ENCODE measurements at regions not wholly inside any gene's neighbourhood (a gene's known extent, or its start where the extent isn't known, plus 50 kb on each side); places are given as distances from the start of the nearest gene placed in this dataset.

- POLR2A ChIA-PET = interaction anchor here (1.2 kb wide), 1 partner anchor 84 kb away, joined by 4 read pairs; no protein-coding TSS in a partner anchor
- ATAC-seq = peak; percentile 93
- TF ChIP-seq MAX (IDR thresholded peaks at IDR 0.05) (no peak), CEBPB (IDR thresholded peaks at IDR 0.05; ENCODE audit: borderline replicate concordance, low read depth, low read length) (peak; percentile 85), SOX5 (CRISPR knock-in tag; IDR thresholded peaks at IDR 0.05; ENCODE audit: borderline replicate concordance) (peak; percentile 66; the same call in 1 of the 2 replicates), ADNP (CRISPR knock-in tag; IDR thresholded peaks at IDR 0.05) (no peak), ZNF816 (CRISPR knock-in tag; IDR thresholded peaks at IDR 0.05; ENCODE audit: borderline replicate concordance) (no peak), ATF5 (CRISPR knock-in tag; IDR thresholded peaks at IDR 0.05; ENCODE audit: low read depth) (no peak), TEF (CRISPR knock-in tag; IDR thresholded peaks at IDR 0.05) (no peak), ZMYM4 (CRISPR knock-in tag; IDR thresholded peaks at IDR 0.05) (peak; percentile 48; the same call in 1 of the 2 replicates), EP300 (IDR thresholded peaks at IDR 0.05; ENCODE audit: low read depth in 2 of 2, low read length in 2 of 2) (0 out of 4 replicates have a peak, but pooled peaks of 1 of the 2 experiments have one; percentile 14), EP300 (CRISPR knock-in tag; IDR thresholded peaks at IDR 0.05; ENCODE audit: borderline replicate concordance) (no peak), FOXP1 (IDR thresholded peaks at IDR 0.05) (no peak), FOXP1 (CRISPR knock-in tag; IDR thresholded peaks at IDR 0.05) (peak; percentile 49; the same call in 1 of the 2 replicates), ZNF75D (CRISPR knock-in tag; IDR thresholded peaks at IDR 0.05; ENCODE audit: borderline replicate concordance) (no peak), ZNF17 (CRISPR knock-in tag; IDR thresholded peaks at IDR 0.05) (no peak), ATF4 (CRISPR knock-in tag; IDR thresholded peaks at IDR 0.05) (peak in 1 of 2 experiments; percentile 70; a peak in 2 of 4 replicates), CREB1 (IDR thresholded peaks at IDR 0.05) (no peak), CREB1 (CRISPR knock-in tag; IDR thresholded peaks at IDR 0.05) (peak; percentile 57; the same call in 1 of the 2 replicates), HMG20A (CRISPR knock-in tag; IDR thresholded peaks at IDR 0.05; ENCODE audit: borderline replicate concordance) (peak; percentile 20; the same call in 1 of the 2 replicates), MNT (IDR thresholded peaks at IDR 0.05) (no peak), CEBPG (CRISPR knock-in tag; IDR thresholded peaks at IDR 0.05) (peak; percentile 83), HOMEZ (CRISPR knock-in tag; IDR thresholded peaks at IDR 0.05; ENCODE audit: low read depth) (peak; percentile 88)
These were observed 94.3 kb downstream of the AREG start for GRCh38 chr4:74539044-74539790.

More at GRCh38 chr4:74539044-74539790, 94.3 kb downstream of the AREG start:
- H3K27me3 ChIP-seq (ENCODE audit: control insufficient read depth in 1 of 2, insufficient read depth in 2 of 2, low read length in 2 of 2) = no peaks in the 10 kb centered on the region
- no peak overlapping the region for H2AFZ ChIP-seq (ENCODE audit: low read length)
- H3K4me3 ChIP-seq (replicated peaks in 1 of 3; ENCODE audit: insufficient read depth in 1 of 3, low read depth in 2 of 3, low read length in 3 of 3) = no peak overlapping the region
- H3K27ac ChIP-seq (ENCODE audit: extremely low read length, insufficient read depth, low read length) = no peak overlapping the region
- FAIRE-seq (peak; percentile 4), DNase-seq (ENCODE audit: low spot score) (peak; percentile 39)
- H3K4me2 ChIP-seq (ENCODE audit: low read depth, low read length) = no peak overlapping the region
- in situ Hi-C loops (cut with HindIII; ENCODE audit: extremely low pct_ligation_motif_present, low pct_unique_long_range_greater_than_20kb) = loop anchor here (5.0 to 10.0 kb wide), 2 partner anchors 136 to 162 kb away; no protein-coding TSS in a partner anchor
- WGBS (ENCODE audit: low lambda C conversion rate) = 63% methylated on average over 3 of the region's 3 CpGs
- intact Hi-C loops (cut with micrococcal nuclease; ENCODE audit: unreplicated experiment) = no loop called here
- H3K4me1 ChIP-seq (ENCODE audit: insufficient read depth, low read length) = peaks cover 13% of the 10 kb centered on the region
- H3K36me3 ChIP-seq (replicated peaks in 1 of 2; ENCODE audit: control insufficient read depth in 1 of 2, insufficient read depth in 2 of 2, low read length in 2 of 2) = no peaks in the 10 kb centered on the region
- no peaks in the 10 kb centered on the region for H3K79me2 ChIP-seq (ENCODE audit: insufficient read depth, low read length)
- H3K9me3 ChIP-seq (ENCODE audit: low read length) = no peaks in the 10 kb centered on the region
- CTCF ChIA-PET (ENCODE audit: low intra/inter-chr PET ratio, low total read pairs) = no interaction called here
- BruUV-seq (replicated peaks) = no TSS peak
- no peak overlapping the region for H3K9ac ChIP-seq (ENCODE audit: insufficient read depth, low read depth, low read length)
- H4K20me1 ChIP-seq (ENCODE audit: insufficient read depth, low read length) = no peaks in the 10 kb centered on the region
